ENCODE measurements at regions not wholly inside any gene's neighbourhood (a gene's known extent, or its start where the extent isn't known, plus 50 kb on each side); places are given as distances from the start of the nearest gene placed in this dataset.

DNA sequence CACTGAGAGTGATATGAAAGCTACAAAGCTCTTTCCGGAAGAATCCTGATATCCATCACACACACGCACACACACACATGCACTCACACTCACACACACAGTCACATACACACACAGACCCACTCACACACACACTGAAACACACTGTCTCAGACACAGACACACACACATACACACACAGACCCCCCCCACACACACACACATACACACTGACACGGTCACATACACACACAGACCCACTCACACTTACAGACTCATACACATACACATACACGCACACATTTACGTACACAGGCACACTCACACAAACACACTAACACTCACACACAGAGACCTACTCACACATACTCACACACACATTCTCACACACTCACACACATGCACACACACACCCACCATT, 58.6 kb downstream of the LIG4 start:
- no peak overlapping the region for H3K4me3 ChIP-seq (ENCODE audit: low read depth, low read length)

DNA sequence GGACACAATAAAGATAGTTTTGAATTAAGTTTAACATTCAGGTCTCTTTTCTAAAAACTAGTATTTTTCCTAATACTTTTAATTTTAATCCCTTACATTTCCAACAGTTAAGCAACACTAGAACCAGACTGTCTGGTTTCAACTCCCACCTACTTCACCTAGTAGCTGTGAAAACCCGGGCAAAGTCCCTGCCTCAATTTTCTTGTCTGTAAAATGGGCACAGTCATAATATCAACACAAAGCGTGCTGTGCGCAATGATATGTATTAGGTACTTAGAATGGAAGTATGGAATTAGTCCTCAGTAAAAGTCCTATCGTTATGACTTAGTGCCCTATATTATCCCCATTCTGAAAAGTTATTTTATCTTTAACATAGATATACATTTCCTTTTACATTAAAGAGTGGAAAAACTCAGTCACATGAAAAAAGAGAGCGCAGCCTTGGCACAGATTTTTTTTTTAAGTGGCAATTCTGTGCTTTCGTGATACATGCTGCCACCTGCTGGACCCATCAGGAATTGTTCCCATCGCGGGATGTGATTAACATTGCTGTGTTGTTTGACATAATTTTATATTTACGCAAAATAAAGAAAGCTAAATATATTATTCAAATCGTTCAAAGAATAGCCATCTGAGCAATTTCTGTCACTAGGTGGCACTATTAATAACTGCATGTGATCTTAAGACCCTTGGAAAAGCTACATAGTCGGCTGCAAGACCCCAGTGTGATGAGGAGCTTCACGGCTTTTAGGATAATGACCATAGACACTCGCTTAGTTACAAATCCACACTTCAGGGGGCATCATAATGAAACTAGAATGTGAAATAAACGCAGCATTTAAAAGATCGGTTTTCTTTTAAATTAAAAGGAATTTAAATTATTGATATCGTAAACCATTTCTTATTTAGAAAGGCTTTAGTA, 59.9 kb downstream of the LIG4 start:
- H3K4me3 ChIP-seq (ENCODE audit: low read depth, low read length): no peak overlapping the region

GRCh38 chr13:108154421-108154858, 60.9 kb downstream of the LIG4 start:
- H3K4me3 ChIP-seq (ENCODE audit: low read depth, low read length): no peak overlapping the region

- no peak overlapping the region for H3K4me3 ChIP-seq (ENCODE audit: low read depth, low read length)
These were observed 68.7 kb downstream of the LIG4 start for GRCh38 chr13:108146642-108147041.

DNA sequence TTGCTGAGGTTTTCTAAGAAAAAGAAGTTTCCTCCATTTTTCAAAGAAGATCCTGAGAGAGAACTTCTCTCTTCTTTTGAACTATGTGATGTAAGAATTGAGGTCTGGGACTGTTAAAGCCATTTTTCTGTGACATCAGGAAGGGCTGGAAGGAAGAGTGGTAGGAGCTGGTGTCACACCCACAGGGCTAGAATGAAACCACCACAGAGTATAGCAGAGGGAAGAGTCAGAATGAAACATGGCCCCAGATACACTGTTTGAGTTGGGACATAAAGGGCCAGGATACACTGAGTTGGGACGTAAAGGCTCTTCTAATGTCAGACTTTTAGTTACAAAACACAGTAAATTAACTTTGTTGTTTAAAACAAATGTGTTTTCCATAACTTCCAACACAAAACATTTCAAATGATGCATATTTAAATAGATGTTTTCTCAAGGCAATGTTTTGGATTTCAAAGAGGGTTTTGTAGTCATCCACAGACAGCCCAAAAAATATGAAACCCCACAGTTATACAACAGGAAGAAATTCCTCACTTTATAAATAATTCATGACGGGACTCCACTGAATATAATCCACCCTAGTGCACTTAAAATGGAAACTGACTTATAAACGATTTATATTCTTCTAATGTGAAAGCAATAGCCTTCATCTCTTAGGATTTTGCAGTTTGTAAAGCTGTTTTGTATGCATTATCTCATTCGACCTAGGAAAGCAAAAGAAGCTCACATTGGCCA, 72.5 kb downstream of the LIG4 start:
- H3K4me3 ChIP-seq (ENCODE audit: low read depth, low read length): no peak overlapping the region

DNA sequence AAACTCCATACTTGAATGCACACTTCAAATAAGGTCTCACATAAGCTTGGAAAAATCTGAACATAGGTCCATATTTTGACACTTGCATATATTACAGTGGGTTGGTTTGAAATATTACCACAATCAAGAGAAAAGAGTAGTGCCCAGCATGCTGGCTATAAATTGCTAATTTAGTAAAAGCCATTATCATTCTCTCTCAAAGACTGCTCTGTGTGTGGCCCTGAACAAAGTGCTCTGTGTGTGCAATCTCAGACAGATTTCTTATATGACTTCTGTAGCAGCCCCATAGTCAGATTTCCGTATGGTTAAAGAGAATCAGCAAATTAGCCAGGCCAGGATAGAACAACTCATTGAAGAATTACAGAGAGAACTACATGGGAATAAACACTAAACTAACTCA, 78.2 kb downstream of the LIG4 start:
- no peak overlapping the region for H3K4me3 ChIP-seq (ENCODE audit: low read depth, low read length)

DNA sequence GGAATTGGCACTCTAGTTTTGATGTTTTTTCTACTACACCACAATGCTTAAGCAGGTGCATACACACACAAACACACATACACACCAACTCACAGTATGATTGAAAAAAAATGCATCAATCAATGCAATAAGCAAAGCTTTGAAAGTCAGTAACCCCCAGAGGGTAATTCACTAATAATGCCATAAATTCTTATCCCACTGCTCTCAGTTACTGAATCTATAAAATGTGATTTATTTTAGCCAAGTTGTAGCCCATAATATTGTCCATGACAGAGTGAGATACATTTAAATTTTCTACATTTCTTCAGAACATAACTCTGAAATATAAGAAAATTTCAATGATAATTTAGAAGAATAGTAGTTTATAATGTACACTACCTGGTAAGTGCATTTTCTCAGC, 87.9 kb downstream of the LIG4 start:
- no peak overlapping the region for H3K4me3 ChIP-seq (ENCODE audit: low read depth, low read length)

DNA sequence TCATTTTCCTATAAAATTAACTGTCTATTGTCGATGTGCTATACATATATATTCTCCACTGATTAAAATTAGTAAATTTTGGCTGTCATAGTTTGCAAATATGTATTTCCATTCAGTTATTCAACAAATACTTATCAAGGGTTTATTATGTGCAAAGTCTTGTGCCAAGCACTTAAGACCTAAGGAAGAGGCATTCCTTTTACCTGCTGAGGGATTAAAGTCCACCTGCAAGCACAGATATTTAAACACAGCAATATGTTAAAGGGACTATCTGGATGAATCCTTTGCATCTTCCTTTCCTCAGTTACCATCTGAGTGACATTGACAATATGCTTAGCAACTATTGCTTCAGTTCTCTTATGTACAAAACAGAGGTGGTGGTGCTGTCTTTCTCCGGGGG, 89.3 kb downstream of the LIG4 start:
- H3K4me3 ChIP-seq (ENCODE audit: low read depth, low read length): no peak overlapping the region

DNA sequence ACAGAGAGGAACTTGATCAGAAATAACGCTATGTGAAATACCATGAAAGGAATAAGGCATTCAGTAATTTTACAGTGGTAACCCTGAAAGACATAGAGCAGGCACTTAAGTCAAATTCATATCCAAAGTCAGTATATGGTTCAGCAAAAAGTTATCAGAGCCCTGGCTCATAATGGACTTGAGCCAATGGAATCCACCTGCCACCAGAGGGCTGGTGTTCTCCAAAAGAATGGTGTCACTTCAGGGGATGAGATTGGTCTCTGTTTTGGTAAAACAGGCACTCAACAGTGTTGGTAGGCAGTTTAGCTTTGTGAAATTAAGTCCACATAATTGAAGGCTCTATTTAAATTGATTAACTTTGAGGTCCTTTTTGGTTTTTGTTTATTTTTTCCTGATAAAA, 93.9 kb downstream of the LIG4 start:
- no peak overlapping the region for H3K4me3 ChIP-seq (ENCODE audit: low read depth, low read length)

DNA sequence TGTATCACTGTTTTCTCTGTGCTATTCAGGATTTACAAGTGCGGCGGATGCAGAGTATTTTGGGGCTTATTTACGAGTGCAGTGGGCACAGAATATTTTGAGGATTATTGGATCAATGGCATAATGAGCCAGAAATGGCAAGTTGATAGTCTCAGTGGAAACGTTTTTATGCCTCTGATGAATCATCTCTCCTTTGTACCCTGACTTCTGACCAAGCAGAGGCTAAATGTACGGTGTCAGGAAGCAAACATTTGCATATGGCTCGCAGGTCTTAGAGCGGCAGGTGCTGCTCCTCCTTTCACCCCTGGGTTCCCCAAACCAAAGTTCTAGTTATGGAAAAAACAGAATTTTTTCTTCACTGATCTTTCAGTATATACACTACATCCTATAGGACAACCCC, 94.5 kb downstream of the LIG4 start:
- no peak overlapping the region for H3K4me3 ChIP-seq (ENCODE audit: low read depth, low read length)

- no peak overlapping the region for H3K4me3 ChIP-seq (ENCODE audit: low read depth, low read length)
These were observed 95.0 kb downstream of the LIG4 start for GRCh38 chr13:108120302-108120701.

DNA sequence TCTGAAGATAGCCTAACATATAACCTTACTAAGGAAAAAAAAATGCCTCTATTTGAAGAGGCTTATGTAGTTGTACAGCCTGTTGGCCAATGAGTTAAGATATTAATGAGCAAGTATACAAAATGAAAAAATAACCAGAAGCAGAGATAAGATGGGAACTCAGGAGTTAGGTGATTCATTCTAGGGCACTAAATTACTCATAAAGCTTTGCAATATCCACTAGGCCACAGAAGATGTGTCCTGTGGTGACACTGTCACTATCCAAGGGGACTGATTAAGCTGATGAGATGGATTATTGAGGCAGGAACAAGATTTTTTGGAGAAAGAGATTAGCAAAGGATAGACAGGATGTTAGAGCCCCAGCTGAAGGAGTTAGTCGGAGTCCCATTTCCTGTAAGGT, 99.6 kb downstream of the LIG4 start:
- H3K4me3 ChIP-seq (ENCODE audit: low read depth, low read length): no peak overlapping the region

DNA sequence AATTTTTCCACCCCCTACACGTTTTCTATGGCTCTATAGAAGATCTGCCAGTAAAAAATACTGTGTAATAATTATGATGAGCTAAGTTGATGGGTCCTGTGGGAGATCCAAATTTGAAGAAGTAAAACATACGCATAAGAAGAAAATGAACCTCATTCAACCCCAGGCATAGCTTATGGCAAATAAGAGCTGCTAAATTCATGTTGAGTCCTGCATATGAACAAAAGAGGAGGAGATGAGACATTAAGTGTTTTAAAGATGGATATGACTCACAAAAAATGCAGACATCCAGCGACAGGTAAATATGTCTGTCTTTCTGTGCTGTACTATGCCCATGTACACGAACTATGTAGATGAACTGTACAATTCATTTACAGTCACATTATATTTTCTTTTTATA, 101.9 kb downstream of the LIG4 start:
- no peak overlapping the region for H3K4me3 ChIP-seq (ENCODE audit: low read depth, low read length)

DNA sequence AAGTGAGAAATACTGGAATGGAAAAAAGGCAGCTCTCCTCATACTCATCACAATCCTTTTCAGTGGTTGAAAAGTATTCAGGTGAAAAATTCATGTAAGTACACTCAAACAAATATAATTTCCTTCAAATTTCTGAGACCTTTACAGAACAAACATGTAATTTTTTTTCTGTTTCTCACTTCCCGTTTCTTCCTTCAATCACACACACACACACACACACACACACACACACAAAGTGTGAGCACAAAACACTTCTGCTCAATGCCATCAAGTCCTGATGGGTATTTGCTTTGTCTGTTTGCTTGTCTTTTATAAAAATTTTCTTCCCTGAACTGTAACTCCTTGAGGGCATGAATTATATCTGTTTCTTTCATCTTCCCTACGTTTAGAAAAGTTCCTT, 110.6 kb downstream of the LIG4 start:
- H3K4me3 ChIP-seq (ENCODE audit: low read depth, low read length): no peak overlapping the region

DNA sequence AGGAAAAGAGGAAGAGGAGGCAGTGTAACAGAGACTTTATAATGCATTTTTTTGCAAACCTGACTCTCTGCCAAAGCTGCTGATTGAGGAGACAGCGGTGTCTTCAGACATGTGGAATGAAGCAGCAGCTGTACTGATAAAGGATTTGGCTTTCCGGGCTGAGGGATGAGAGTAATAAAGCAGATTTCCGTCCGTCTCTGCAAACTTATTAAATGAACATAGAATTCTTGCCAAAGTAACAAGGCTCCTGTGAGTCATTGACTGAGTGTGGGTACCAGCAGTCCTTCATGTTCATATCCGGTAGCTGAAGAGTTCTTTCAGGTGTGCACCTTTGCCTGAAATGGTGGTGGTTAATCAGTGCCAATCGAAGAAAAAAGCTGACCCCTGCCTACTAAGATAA, 112.6 kb downstream of the LIG4 start:
- H3K4me3 ChIP-seq (ENCODE audit: low read depth, low read length): no peak overlapping the region

GRCh38 chr13:108096301-108096915, 118.9 kb downstream of the LIG4 start:
- H3K4me3 ChIP-seq (ENCODE audit: low read depth, low read length): no peak overlapping the region

- no peak overlapping the region for H3K4me3 ChIP-seq (ENCODE audit: low read depth, low read length)
These were observed 120.3 kb downstream of the LIG4 start for GRCh38 chr13:108095036-108095435.

- H3K4me3 ChIP-seq (ENCODE audit: low read depth, low read length): no peak overlapping the region
These were observed 121.7 kb downstream of the LIG4 start for GRCh38 chr13:108093616-108094015.

DNA sequence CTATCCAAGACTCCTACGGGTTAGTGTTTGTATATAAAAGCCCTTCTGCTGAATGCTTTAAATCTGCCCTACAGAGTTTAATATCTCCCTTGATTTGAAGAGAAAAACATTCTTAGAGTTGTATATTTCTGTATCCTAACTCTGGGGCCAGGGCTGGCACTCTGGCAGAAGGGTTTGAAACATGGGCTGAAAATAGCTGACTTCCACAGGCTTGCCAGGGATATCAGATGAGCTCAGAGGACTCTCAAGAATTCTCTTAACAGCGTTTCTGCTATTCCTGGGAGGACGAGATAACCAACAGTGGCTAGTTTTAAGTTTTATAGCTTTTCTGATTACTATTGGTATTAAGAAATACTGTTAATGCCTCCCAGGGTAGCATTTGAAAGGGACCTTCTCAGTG, 127.5 kb downstream of the LIG4 start:
- H3K4me3 ChIP-seq (ENCODE audit: low read depth, low read length): no peak overlapping the region

DNA sequence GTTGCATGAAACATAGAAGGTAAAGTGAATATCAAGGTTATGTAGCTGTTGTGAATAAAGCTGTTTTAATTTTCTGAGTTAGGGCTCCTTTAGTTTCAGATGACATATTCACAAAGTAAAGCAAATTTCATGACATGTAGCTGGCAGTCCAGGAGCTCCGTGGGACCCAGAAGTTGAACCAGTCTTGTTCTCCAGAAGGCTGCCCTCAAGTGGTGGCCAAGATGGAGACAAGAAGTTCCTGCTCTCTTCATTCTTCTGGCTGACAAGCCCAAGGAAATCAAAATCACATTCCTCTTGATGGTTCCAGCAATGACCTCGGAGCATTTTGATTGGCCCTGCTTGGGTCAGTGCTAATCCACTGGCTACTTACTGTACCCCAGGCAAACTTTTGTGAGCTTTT, 128.7 kb downstream of the LIG4 start:
- no peak overlapping the region for H3K4me3 ChIP-seq (ENCODE audit: low read depth, low read length)

DNA sequence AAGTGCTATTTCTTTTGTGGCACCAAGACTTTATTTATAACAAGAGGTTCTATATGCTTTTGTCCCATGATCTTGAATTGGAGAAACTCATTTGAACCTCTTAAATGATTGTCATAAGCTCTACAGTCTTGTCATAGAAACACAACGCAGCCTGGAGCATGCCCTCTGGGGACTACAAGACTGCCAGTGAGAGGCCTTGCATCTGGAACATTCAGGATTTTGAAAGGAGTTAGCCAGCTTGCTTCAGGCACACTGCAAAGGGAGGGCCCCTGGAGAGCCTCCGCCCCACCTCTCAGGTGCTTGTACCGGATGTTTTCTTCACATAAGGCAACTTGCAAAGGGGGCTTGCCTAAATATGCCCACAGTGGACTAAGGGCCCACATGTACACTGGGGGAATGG, 130.5 kb downstream of the LIG4 start:
- no peak overlapping the region for H3K4me3 ChIP-seq (ENCODE audit: low read depth, low read length)

- no peak overlapping the region for H3K4me3 ChIP-seq (ENCODE audit: low read depth, low read length)
These were observed 132.3 kb downstream of the LIG4 start for GRCh38 chr13:108083056-108083455.

Measured in iPS-11a (cell line).